K562 (cell line): ENCODE measurements at regions not wholly inside any gene's neighbourhood (a gene's known extent, or its start where the extent isn't known, plus 50 kb on each side); places are given as distances from the start of the nearest gene placed in this dataset.

ENCODE experiments used
- ATAC-seq: fragments of 200-7000 bp; cut with Tn5 transposase; 3 replicates; pipeline ENCODE4 v1.9.1; 2020; ENCODE audit warnings: moderate library complexity
- BruUV-seq: library from RNA; stranded (reverse); fragments of 400-500 nt; replicated peaks from 2 replicates; lab custom pipeline; 2021; lab: Mats Ljungman, UMichigan
- CTCF ChIA-PET: fragments of 300-600 bp; formaldehyde crosslinking; extraction: SDS; loops from one replicate; lab custom pipeline; 2021; ENCODE audit warnings: low intra/inter-chr PET ratio; lab: Yijun Ruan, JAX
- POLR2A ChIA-PET: fragments of 300-600, 350-650 bp; sonication (Branson Sonifier 250); formaldehyde crosslinking; extraction: SDS; loops from one replicate; lab custom pipeline; 2021; ENCODE audit warnings: antibody characterized with exemption, inconsistent platforms; lab: Yijun Ruan, JAX
- DNase-seq, 4 experiments: peaks; one replicate each; pipeline versions ENCODE4 v3.0.0 to v3.0.0-alpha.2; 2011 to 2018; ENCODE audit warnings: low spot score in 3 of 4, mixed read lengths in 3 of 4; ENCODE audit errors: extremely low read depth in 1 of 4
- FAIRE-seq: peaks from 2 replicates; lab custom pipeline; 2011; peaks lifted over from hg19 to GRCh38; lab: Jason Lieb, UNC
- H2AFZ ChIP-seq: 2 replicates; pipeline ENCODE4 v1.6.0; 2011; ENCODE audit warnings: low read depth, low read length, control low read depth, inconsistent platforms
- H3K27ac ChIP-seq: fragments of 200-600 bp; 3 replicates; pipeline ENCODE4 v1.8.0; 2011; ENCODE audit warnings: low read depth, mild to moderate bottlenecking, control low read depth, inconsistent platforms, low read length, moderate library complexity, mixed read lengths; ENCODE audit errors: extremely low read depth
- H3K27me3 ChIP-seq, 2 experiments: fragments of 300-600 bp in 1 of 2; 2 replicates in 1 of 2; 3 replicates in 1 of 2; pipeline versions ENCODE4 v1.6.0 to v1.8.0; 2011; ENCODE audit warnings: inconsistent platforms in 2 of 2, low read length in 2 of 2, mild to moderate bottlenecking in 1 of 2, mixed read lengths in 1 of 2, moderate library complexity in 1 of 2; ENCODE audit not compliant: control insufficient read depth in 2 of 2, insufficient read depth in 2 of 2
- H3K36me3 ChIP-seq: fragments of 300-600 bp; 3 replicates; pipeline ENCODE4 v1.8.0; 2011; ENCODE audit warnings: mild to moderate bottlenecking, low read length, inconsistent platforms; ENCODE audit not compliant: control insufficient read depth, insufficient read depth
- H3K4me1 ChIP-seq, 2 experiments: fragments of 200-600 bp in 1 of 2; replicated peaks in 1 of 2; 2 replicates in 1 of 2; 3 replicates in 1 of 2; pipeline versions ENCODE4 v1.5.1 to v1.8.0; 2011; ENCODE audit warnings: inconsistent platforms in 2 of 2, low read length in 2 of 2, mild to moderate bottlenecking in 1 of 2, mixed read lengths in 1 of 2, moderate library complexity in 1 of 2; ENCODE audit not compliant: control insufficient read depth in 2 of 2, insufficient read depth in 2 of 2
- H3K4me2 ChIP-seq: 2 replicates; pipeline ENCODE4 v1.6.1; 2011; ENCODE audit warnings: low read length, control low read depth, inconsistent platforms, mixed read lengths; ENCODE audit not compliant: insufficient read depth
- H3K4me3 ChIP-seq: fragments of 200-600 bp; sonication (generic), shearing (Covaris generic); 2 replicates; pipeline ENCODE4 v1.5.1; 2016; ENCODE audit warnings: control low read depth, inconsistent platforms
- H3K79me2 ChIP-seq: fragments of 200-600 bp; 3 replicates; pipeline ENCODE4 v1.8.0; 2011; ENCODE audit warnings: low read length, inconsistent platforms; ENCODE audit not compliant: control insufficient read depth, insufficient read depth
- H3K9ac ChIP-seq, 2 experiments: 2 replicates each; pipeline versions ENCODE4 v1.6.0 to v1.6.1; 2011; ENCODE audit warnings: low read depth in 2 of 2, low read length in 2 of 2, control low read depth in 1 of 2, inconsistent platforms in 1 of 2, mild to moderate bottlenecking in 1 of 2, mixed read lengths in 1 of 2; ENCODE audit not compliant: insufficient read depth in 1 of 2
- H3K9me1 ChIP-seq: one replicate; pipeline ENCODE4 v1.6.0; 2011; ENCODE audit warnings: inconsistent platforms, mild to moderate bottlenecking, low read length, moderate library complexity; ENCODE audit not compliant: control insufficient read depth, insufficient read depth
- H3K9me3 ChIP-seq: replicated peaks from 2 replicates; pipeline ENCODE4 v1.5.1; 2011; ENCODE audit warnings: low read depth, low read length, inconsistent platforms; ENCODE audit not compliant: control insufficient read depth, insufficient read depth
- H4K20me1 ChIP-seq: replicated peaks from 2 replicates; pipeline ENCODE4 v1.6.1; 2011; ENCODE audit warnings: low read length, inconsistent platforms, mixed read lengths; ENCODE audit not compliant: control insufficient read depth, insufficient read depth
- ZFP36 ChIP-seq: fragments of 150-350 bp; IDR thresholded peaks from 2 replicates; pipeline ENCODE4 v1.6.1; 2018; ENCODE audit warnings: low read length, low read depth; ENCODE audit not compliant: partially characterized antibody
- WGBS: fragments of 100-300 bp; shearing (Covaris generic); methylation state at CpG from one replicate; pipeline ENCODE4 v1.1.6; 2016; ENCODE audit warnings: low coverage, mixed read lengths; ENCODE audit not compliant: insufficient coverage; ENCODE audit errors: missing lambda C conversion rate; 5-methylcytosine and 5-hydroxymethylcytosine counted together
- in situ Hi-C: fragments of 300-500 bp; cut with MboI; formaldehyde crosslinking; loops from 4 replicates; pipeline ENCODE4 v1.15.0; 2018; ENCODE audit warnings: inconsistent platforms, mixed read lengths
- intact Hi-C: fragments of 100-400 bp; cut with micrococcal nuclease; formaldehyde crosslinking; loops from 2 replicates; pipeline ENCODE4 v1.14.2; 2022
- TF ChIP-seq, protein P1 (sequence below): IDR thresholded peaks from 2 replicates; pipeline ENCODE4 v1.6.1; 2012; ENCODE audit warnings: low read depth, low read length, improper control_type of control experiment, borderline replicate concordance
- TF ChIP-seq, protein P2 (sequence below): fragments of 450-650 bp; formaldehyde crosslinking; IDR thresholded peaks from 2 replicates; pipeline ENCODE4 v1.4.0; 2020; ENCODE audit warnings: mild to moderate bottlenecking
- TF ChIP-seq, protein P3 (sequence below), 3 experiments: fragments of 200-800 bp in 1 of 3; fragments of 250-450 bp in 1 of 3; fragments of 450-650 bp in 1 of 3; sonication (Bioruptor Pico) in 1 of 3; sonication (Bioruptor generic) in 1 of 3; formaldehyde crosslinking in 1 of 3; IDR thresholded peaks; 2 replicates each; pipeline versions ENCODE4 v1.6.1 to v1.8.0; 2016 to 2022; ENCODE audit warnings: mild to moderate bottlenecking in 2 of 3, missing genetic modification characterization in 2 of 3, missing compliant biosample characterization in 1 of 3, moderate library complexity in 1 of 3

DNA sequence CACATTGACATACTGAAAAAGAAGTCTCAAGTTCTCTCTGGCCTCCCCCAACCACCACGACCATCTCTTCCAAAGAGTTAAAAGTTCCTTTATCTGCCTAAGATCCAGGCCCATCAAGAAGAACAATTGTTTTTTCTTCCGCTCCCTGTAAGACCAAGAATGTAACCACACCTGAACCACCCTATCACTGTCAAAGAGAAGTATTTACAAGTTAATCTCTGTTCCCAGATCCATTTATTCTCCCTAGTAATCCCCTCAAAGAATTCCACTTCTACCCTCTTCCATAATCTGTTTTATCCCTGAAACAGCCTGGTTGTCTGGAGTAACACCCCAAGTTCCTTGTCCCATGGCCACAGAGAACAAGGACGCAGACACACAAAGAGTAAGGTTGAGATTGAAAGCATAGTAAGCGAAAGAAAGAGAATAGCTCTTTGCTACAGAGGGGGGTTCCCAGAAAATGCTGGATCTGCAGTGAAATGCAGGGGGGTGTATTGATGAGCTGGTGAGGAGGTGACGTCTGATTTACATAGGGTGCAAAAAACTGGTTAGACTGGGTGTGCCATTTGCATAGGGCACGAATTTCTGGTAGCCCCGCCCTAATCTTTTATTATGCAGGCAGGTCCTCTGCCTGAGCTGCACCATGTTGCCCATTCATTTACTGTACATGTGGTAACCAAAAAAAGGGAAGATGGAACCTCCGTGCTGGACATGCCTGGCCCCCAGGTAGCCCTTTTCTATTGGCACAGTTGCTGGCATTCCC, 122.0 kb downstream of the SKIDA1 start:
- no peaks in the 10 kb centered on the region for H3K36me3 ChIP-seq
- no peaks in the 10 kb centered on the region for H3K9me1 ChIP-seq
- ATAC-seq (no peak), FAIRE-seq (no peak)
- H3K4me1 ChIP-seq = peaks cover 0 to 8% of the 10 kb centered on the region in 2 experiments; a peak in 3 of 5 replicates
- H3K27me3 ChIP-seq = peaks cover 9 to 27% of the 10 kb centered on the region in 2 experiments; a peak in 2 of 5 replicates
- H3K79me2 ChIP-seq = no peaks in the 10 kb centered on the region
- BruUV-seq = no TSS peak
- 22% methylated on average over 7 of the region's 8 CpGs for WGBS
- H2AFZ ChIP-seq = no peak overlapping the region
- no peaks in the 10 kb centered on the region for H3K9me3 ChIP-seq
- H3K4me3 ChIP-seq = no peak overlapping the region
- TF ChIP-seq, protein P1, sequence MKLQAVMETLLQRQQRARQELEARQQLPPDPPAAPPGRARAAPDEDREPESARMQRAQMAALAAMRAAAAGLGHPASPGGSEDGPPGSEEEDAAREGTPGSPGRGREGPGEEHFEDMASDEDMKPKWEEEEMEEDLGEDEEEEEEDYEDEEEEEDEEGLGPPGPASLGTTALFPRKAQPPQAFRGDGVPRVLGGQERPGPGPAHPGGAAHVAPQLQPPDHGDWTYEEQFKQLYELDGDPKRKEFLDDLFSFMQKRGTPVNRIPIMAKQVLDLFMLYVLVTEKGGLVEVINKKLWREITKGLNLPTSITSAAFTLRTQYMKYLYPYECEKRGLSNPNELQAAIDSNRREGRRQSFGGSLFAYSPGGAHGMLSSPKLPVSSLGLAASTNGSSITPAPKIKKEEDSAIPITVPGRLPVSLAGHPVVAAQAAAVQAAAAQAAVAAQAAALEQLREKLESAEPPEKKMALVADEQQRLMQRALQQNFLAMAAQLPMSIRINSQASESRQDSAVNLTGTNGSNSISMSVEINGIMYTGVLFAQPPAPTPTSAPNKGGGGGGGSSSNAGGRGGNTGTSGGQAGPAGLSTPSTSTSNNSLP = no peak
- TF ChIP-seq, protein P2, sequence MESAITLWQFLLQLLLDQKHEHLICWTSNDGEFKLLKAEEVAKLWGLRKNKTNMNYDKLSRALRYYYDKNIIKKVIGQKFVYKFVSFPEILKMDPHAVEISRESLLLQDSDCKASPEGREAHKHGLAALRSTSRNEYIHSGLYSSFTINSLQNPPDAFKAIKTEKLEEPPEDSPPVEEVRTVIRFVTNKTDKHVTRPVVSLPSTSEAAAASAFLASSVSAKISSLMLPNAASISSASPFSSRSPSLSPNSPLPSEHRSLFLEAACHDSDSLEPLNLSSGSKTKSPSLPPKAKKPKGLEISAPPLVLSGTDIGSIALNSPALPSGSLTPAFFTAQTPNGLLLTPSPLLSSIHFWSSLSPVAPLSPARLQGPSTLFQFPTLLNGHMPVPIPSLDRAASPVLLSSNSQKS = no peak
- TF ChIP-seq ZFP36 = peak; percentile 81
- TF ChIP-seq, protein P3, sequence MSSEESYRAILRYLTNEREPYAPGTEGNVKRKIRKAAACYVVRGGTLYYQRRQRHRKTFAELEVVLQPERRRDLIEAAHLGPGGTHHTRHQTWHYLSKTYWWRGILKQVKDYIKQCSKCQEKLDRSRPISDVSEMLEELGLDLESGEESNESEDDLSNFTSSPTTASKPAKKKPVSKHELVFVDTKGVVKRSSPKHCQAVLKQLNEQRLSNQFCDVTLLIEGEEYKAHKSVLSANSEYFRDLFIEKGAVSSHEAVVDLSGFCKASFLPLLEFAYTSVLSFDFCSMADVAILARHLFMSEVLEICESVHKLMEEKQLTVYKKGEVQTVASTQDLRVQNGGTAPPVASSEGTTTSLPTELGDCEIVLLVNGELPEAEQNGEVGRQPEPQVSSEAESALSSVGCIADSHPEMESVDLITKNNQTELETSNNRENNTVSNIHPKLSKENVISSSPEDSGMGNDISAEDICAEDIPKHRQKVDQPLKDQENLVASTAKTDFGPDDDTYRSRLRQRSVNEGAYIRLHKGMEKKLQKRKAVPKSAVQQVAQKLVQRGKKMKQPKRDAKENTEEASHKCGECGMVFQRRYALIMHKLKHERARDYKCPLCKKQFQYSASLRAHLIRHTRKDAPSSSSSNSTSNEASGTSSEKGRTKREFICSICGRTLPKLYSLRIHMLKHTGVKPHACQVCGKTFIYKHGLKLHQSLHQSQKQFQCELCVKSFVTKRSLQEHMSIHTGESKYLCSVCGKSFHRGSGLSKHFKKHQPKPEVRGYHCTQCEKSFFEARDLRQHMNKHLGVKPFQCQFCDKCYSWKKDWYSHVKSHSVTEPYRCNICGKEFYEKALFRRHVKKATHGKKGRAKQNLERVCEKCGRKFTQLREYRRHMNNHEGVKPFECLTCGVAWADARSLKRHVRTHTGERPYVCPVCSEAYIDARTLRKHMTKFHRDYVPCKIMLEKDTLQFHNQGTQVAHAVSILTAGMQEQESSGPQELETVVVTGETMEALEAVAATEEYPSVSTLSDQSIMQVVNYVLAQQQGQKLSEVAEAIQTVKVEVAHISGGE (CRISPR knock-in tag; IDR thresholded peaks at IDR 0.05) = no peak
- TF ChIP-seq, all 486 proteins: peak for 1
- in situ Hi-C loops (no loop called here), intact Hi-C loops (no loop called here)
- Histone ChIP-seq H4K20me1 (no peaks in the 10 kb centered on the region), H3K9ac (no peak overlapping the region), H3K4me2 (no peak overlapping the region), H3K27ac (no peak overlapping the region)
- CTCF ChIA-PET = no interaction called here
- POLR2A ChIA-PET = no interaction called here
- DNase-seq = no peak
